Fibroblast of lung (primary cell): ENCODE measurements at regions not wholly inside any gene's neighbourhood (a gene's known extent, or its start where the extent isn't known, plus 50 kb on each side); places are given as distances from the start of the nearest gene placed in this dataset.

Source experiments
- CTCF ChIP-seq, 2 donors: IDR thresholded peaks in 1 of 2; conservative IDR thresholded peaks in 1 of 2; 1 replicate in 1 of 2; 2 replicates in 1 of 2; pipeline ENCODE4 v1.5.1; 2011 to 2012; ENCODE audit warnings: low read length in 2 of 2, control low read depth in 1 of 2, inconsistent platforms in 1 of 2, low read depth in 1 of 2, mild to moderate bottlenecking in 1 of 2
- EZH2 ChIP-seq: IDR thresholded peaks from 2 replicates; pipeline ENCODE4 v1.5.1; 2012; ENCODE audit warnings: low read length, control low read depth, mild to moderate bottlenecking; ENCODE audit errors: missing control alignments

GRCh38 chr20:24763386-24764026, 185.6 kb upstream of the CST7 start:
- TF ChIP-seq CTCF (conservative IDR thresholded peaks at IDR 0.05 in 1 of 2, IDR thresholded peaks at IDR 0.05 in 1 of 2; ENCODE audit: low read depth in 1 of 2, low read length in 2 of 2) (no peak), EZH2 (no peak)
